Endothelial cell (in vitro differentiated cells): ENCODE measurements at regions not wholly inside any gene's neighbourhood (a gene's known extent, or its start where the extent isn't known, plus 50 kb on each side); places are given as distances from the start of the nearest gene placed in this dataset.

ENCODE experiments used
- DNase-seq: peaks from one replicate; pipeline ENCODE4 v3.0.0; 2021; ENCODE audit warnings: low spot score
- H3K27ac Mint-ChIP-seq: one replicate; pipeline ENCODE4 v1.8.0; 2021; ENCODE audit warnings: mixed read lengths, inconsistent platforms; ENCODE audit not compliant: unreplicated experiment
- H3K27me3 Mint-ChIP-seq: one replicate; pipeline ENCODE4 v1.8.0; 2021; ENCODE audit warnings: mild to moderate bottlenecking, moderate library complexity, mixed read lengths, inconsistent platforms; ENCODE audit not compliant: unreplicated experiment
- H3K36me3 Mint-ChIP-seq: one replicate; pipeline ENCODE4 v1.8.0; 2021; ENCODE audit warnings: mild to moderate bottlenecking, low read depth, mixed read lengths, inconsistent platforms; ENCODE audit not compliant: unreplicated experiment
- H3K4me1 Mint-ChIP-seq: one replicate; pipeline ENCODE4 v1.8.0; 2021; ENCODE audit warnings: mild to moderate bottlenecking, mixed read lengths, inconsistent platforms; ENCODE audit not compliant: unreplicated experiment
- H3K4me3 Mint-ChIP-seq: one replicate; pipeline ENCODE4 v1.8.0; 2021; ENCODE audit warnings: mild to moderate bottlenecking, mixed read lengths, inconsistent platforms; ENCODE audit not compliant: unreplicated experiment
- H3K9me3 Mint-ChIP-seq: one replicate; pipeline ENCODE4 v1.8.0; 2021; ENCODE audit warnings: mixed read lengths, inconsistent platforms; ENCODE audit not compliant: unreplicated experiment
- TF ChIP-seq, protein P1 (sequence below): fragments of 200-600 bp; sonication (generic); IDR thresholded peaks from one replicate; pipeline ENCODE4 v1.5.0; 2021; ENCODE audit warnings: antibody characterized with exemption; ENCODE audit not compliant: unreplicated experiment

GRCh38 chr18:40652321-40652720 lies 1302.7 kb upstream of the PIK3C3 start:
- H3K4me1 Mint-ChIP-seq, result no peaks in the 10 kb centered on the region

GRCh38 chr18:40651163-40651562 lies 1303.9 kb upstream of the PIK3C3 start:
- H3K36me3 Mint-ChIP-seq, result no peaks in the 10 kb centered on the region
- no peak overlapping the region for H3K4me3 Mint-ChIP-seq
- H3K27ac Mint-ChIP-seq, result no peak overlapping the region
- TF ChIP-seq, protein P1, sequence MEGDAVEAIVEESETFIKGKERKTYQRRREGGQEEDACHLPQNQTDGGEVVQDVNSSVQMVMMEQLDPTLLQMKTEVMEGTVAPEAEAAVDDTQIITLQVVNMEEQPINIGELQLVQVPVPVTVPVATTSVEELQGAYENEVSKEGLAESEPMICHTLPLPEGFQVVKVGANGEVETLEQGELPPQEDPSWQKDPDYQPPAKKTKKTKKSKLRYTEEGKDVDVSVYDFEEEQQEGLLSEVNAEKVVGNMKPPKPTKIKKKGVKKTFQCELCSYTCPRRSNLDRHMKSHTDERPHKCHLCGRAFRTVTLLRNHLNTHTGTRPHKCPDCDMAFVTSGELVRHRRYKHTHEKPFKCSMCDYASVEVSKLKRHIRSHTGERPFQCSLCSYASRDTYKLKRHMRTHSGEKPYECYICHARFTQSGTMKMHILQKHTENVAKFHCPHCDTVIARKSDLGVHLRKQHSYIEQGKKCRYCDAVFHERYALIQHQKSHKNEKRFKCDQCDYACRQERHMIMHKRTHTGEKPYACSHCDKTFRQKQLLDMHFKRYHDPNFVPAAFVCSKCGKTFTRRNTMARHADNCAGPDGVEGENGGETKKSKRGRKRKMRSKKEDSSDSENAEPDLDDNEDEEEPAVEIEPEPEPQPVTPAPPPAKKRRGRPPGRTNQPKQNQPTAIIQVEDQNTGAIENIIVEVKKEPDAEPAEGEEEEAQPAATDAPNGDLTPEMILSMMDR, result no peak
- H3K9me3 Mint-ChIP-seq, result no peaks in the 10 kb centered on the region
- no peaks in the 10 kb centered on the region for H3K27me3 Mint-ChIP-seq
- no peaks in the 10 kb centered on the region for H3K4me1 Mint-ChIP-seq
- DNase-seq, result no peak

More at GRCh38 chr18:40652321-40652720, 1302.7 kb upstream of the PIK3C3 start:
- Mint-ChIP-seq H3K27ac (no peak overlapping the region), H3K9me3 (no peaks in the 10 kb centered on the region), H3K27me3 (no peaks in the 10 kb centered on the region), H3K4me3 (no peak overlapping the region), H3K36me3 (no peaks in the 10 kb centered on the region)
- no peak for DNase-seq
- TF ChIP-seq, protein P1, result no peak

DNA sequence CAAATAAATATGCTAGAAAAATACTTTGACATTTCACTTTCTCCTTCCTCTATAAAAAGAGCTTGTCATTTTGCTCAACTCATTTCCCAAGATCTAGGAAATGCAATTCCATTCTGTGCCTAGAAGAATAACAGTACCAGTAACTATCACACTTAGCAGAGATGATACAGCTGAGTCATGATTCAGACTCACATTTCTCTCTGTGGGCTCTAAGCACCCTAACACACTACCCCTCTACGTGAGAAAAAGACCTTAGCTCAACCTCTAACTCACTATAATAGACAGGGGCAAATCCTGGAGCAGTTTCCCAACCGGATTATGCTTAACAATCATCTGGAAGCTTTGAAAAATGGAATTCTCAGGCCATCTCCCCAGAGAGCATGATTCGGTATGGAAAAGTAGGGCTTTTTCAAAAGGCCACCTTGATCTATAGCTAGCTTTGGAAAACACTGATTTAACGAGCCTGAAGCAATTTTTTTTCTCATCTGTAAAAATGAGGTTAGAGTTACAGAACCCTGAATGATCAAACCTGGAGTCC lies 1312.3 kb upstream of the PIK3C3 start:
- TF ChIP-seq, protein P1, result no peak
- Mint-ChIP-seq H3K4me3 (no peak overlapping the region), H3K36me3 (no peaks in the 10 kb centered on the region), H3K27me3 (no peaks in the 10 kb centered on the region), H3K27ac (no peak overlapping the region), H3K4me1 (no peaks in the 10 kb centered on the region), H3K9me3 (no peaks in the 10 kb centered on the region)
- DNase-seq, result no peak

- Mint-ChIP-seq H3K27me3 (no peaks in the 10 kb centered on the region), H3K9me3 (no peaks in the 10 kb centered on the region), H3K4me3 (no peak overlapping the region), H3K4me1 (no peaks in the 10 kb centered on the region), H3K27ac (no peak overlapping the region), H3K36me3 (no peaks in the 10 kb centered on the region)
- TF ChIP-seq, protein P1, result no peak
- DNase-seq, result no peak
Observed at GRCh38 chr18:40631319-40631718, 1323.7 kb upstream of the PIK3C3 start.

DNA sequence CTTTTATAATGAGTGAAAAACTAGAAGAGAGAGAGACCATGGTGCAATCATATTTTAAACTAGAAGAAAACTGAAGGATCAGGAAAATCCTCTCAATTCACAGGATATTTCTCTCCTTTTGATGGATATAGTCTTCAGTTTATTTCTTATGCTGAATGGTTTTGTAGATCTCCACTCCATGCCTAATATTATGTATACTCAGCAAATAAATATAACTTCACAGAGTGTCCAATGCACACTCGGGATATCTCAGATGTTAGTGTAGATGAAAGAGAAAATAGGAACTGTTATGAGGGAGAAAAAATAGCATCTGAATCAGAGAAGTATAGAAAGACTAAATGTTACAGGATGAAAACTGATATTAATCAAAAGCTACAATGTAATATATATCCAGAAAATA lies 1324.5 kb upstream of the PIK3C3 start:
- Mint-ChIP-seq H3K27ac (no peak overlapping the region), H3K36me3 (no peaks in the 10 kb centered on the region), H3K4me1 (no peaks in the 10 kb centered on the region), H3K9me3 (no peaks in the 10 kb centered on the region), H3K27me3 (no peaks in the 10 kb centered on the region), H3K4me3 (no peak overlapping the region)
- TF ChIP-seq, protein P1, result no peak
- DNase-seq, result no peak
